ENCODE measurements at regions not wholly inside any gene's neighbourhood (a gene's known extent, or its start where the extent isn't known, plus 50 kb on each side); places are given as distances from the start of the nearest gene placed in this dataset.
"Not testable (repeated sequence)": the region's sequence is repeated elsewhere in the genome, so short reads cannot be mapped to it uniquely, and the experiment has no call there.

DNA sequence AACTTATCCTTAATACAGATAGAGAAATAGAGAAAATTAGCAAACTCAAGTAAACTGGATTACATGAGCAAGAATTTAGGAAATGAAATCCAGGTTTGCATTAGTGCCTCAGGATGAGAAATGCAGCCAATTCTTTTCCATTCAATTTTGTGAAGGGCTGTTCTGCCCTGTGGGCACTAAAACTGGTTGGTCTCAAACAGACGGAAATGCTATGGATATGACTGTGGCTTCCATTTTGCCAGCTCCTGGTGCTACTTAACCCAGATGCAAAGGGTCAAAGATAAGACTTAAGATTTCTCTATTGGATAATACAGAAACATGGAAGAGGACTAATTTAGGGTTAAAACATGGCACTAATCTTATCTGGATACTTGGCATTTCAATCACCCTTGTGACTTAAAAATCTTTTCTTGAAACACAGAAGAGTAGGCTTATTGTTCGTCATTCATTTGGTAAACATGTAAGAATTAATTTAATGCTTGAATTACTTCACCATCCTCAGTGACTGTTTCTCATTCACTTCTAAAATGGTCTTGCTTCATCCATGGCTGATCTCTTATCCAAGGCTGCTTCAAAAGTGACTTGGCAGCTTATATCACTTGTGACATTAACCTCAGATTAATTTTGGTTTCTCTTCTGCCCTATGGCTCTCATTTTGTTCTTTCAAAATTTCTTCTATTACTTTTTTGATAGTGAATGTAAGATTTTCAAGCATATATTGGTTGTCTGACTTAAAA is 1008.7 kb downstream of the GLUD2 start:
- no peak for DNase-seq (ENCODE audit: low read depth)

DNA sequence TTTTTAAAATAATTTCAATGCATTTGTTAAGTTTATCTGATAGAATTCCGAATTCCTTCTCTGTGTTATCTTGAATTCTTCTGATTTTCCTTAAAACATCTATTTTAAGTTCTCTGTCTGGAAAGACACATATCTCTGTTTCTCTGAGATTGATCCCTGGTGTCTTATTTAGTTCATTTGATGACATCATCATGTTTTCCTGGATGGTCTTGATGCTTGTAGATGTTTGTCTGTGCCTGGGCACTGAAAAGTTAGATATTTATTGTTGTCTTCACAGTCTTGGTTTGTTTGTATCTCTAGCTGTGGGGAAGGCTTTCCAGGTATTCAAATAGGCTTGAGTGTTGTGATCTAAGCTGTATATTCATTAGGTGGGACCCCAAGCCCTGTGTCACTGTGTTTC is 1028.8 kb downstream of the GLUD2 start:
- no peak for DNase-seq (ENCODE audit: low read depth)

DNA sequence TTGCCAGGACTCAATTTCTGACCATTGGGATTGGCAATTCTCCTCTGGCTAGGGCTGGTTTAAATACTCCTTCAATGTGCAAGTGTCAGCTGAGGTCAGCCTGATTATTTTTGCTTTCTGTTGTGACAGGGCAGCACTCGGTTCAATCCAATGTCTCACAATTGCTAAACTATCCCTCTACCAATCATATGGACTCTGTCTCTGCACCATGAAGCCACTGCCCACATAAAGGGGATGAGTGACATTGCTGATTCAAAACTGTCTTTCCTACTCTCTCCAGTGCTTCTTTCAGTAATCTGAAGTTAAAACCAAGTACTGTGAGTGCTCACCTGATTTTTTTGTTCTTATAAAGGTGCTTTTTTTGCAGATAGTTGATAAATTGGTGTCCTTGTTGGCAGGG is 1030.7 kb downstream of the GLUD2 start:
- DNase-seq (ENCODE audit: low read depth) = no peak

DNA sequence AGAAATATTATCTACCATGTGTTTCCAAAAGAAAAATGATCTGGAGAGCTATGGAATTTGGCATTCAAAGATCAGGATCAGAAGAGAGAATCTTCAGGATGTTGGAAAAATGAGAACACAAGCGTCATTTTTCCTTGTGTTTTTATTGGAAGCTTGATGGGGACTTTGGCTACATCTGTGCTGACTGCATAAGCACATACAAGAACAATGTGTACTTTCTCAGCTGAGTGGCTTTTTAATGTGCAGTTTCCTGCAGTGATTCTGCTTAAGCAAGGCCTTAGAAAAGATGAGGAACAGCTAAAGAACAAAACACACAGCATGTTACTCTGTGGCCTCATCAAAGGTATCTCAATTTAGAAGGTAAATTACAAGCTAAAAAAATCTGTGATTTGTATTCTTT is 1039.9 kb downstream of the GLUD2 start:
- no peak for DNase-seq (ENCODE audit: low read depth)

DNA sequence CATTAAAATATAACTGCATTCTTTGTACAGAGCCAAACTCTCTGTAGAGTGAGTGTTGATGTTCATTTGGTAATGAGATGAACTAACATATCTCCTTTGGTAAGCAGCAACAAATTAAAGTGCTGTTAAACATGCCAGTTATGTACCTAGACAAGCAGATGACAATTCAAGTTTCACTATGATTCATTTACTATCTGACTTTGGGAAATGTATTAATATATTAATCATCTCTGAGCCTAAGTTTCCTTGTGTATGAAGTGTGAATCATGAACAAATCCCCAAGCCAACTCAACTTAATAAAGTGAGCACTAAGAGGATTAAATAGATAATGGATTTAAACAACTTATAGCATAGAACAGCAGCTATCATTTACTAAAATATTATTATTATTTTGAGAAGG is 1044.2 kb downstream of the GLUD2 start:
- no peak for DNase-seq (ENCODE audit: low read depth)

DNA sequence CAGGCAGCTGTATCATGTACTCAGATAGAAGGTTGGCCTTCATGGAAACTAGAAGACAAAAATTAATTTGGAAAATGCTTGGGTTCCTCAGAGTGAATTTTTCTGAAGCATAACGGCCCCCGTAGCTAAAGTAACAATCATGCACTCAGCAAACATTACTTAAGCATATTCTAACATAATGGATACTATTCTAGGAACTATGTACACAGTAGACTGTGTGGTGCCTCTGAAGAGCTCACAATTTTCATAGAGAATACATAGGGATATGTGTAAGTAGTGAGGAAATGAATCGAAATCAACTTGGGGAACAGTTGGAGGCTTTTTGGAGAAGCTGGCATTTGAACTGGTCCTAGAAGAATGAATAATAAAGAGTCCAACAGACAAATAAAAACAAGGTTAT is 1045.0 kb downstream of the GLUD2 start:
- no peak for DNase-seq (ENCODE audit: low read depth)

DNA sequence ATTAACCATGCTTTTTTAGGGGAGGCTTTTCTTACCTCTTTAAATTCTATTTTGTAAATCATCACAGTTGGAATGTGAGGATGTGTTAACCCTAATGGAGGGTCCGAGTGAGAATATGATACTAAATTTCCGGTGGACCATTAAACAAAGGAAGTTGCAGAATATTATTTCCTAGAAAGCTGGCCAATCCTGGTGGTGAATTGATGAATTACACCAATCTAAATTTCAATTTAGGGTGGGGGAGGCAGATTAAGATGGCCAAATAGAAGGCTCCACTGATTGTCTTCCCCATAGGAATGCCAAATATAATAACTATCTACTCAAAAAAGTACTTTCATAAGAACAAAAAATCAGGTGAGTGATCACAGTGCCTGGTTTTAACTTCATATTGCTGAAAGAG is 1045.6 kb downstream of the GLUD2 start:
- no peak for DNase-seq (ENCODE audit: low read depth)

DNA sequence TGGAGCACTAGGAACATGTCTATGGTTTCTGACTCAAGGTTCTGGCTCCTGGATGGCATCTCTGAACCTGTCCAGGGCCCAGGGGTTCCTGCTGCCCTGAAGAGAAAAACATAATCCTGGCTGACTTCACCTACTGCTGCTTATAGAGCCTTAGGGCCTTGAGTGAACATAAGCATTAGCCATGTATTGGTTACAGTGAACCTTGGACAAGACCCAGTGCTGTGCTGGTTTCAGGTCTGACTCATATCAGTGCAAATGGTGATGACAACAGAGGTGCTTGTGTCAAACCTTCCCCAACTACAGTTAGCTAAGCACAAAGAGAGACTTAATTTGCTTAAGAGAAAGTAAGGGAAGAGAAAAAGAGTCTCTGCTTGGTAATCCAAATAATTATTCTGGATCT is 1047.2 kb downstream of the GLUD2 start:
- DNase-seq (ENCODE audit: low read depth) = no peak

DNA sequence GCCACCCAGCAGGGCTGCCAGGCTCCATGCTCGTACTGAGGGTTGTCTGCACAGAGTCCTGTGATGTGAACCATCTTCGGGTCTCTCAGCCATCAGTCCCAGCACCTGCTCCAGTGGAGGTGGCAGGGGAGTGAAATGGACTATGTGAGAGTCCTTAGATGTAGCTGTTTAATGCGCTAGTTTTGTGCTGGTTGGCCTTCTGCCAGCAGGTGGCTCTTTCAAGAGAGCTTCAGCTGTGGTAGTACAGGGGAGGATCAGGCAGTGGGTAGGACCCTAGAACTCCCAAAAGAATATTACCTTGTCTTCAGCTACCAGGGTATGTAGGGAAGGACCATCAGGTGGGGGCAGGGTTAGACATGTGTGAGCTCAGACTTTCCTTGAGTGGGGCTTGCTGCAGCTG is 1066.0 kb downstream of the GLUD2 start:
- no peak for DNase-seq (ENCODE audit: low read depth)

DNA sequence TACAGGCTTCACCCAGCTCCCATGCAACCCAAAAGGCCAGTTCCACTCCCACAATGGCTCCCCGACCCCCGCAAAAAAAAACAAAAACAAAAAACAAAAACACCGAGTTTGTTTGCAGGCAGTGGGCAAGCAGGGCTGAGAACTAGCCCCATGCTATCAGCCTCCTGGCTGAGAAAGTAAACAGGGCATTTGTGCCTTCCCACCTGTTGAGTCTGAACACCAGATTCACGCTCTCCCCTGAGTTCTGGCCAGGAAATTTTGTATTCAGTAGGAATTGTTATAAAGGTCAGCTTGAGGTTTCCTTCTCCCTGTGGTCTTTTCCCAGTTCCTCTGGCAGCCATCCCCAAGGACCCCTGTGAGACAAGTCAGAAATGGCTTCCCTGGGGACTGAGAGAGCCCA is 1066.5 kb downstream of the GLUD2 start:
- no peak for DNase-seq (ENCODE audit: low read depth)

DNA sequence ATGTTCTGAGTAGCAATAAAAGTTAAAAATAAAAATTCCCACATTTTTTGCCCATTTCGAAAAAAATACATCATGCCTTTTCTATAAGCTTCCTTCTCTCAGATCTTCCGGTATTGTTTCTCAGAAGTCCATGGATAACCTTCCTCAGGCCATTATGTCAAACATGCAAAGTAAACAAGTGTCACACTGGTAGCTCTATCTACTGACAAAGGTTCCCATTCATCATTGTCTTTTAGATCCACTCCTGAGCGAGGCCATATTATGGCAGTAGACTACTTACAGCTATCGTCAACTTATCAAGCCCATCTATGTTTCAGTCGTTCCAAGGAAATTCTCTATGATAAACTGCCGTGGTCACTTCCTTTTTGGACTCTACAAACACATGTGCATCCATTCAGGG is 1068.2 kb downstream of the GLUD2 start:
- DNase-seq (ENCODE audit: low read depth) = no peak

DNA sequence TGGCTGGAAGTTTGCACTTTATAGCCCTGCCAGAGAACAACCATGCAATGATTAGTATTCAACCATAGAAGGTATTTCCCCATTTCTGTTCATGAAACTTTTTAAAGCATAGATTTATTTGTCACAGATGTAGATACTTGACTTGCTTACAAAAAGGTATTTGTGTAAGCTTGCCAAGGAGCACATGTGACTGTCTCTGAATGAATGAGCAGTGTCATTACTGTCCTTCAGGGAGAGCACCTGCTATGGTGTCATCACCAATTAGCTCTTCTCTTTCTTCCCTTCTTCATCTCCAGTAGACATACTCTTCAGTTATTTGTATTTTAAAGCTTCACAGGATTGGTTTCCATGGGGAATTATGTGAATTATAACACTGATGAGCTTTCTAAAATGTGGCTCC is 1064.7 kb upstream of the GRIA3 start:
- no peak for DNase-seq (ENCODE audit: low read depth)

DNA sequence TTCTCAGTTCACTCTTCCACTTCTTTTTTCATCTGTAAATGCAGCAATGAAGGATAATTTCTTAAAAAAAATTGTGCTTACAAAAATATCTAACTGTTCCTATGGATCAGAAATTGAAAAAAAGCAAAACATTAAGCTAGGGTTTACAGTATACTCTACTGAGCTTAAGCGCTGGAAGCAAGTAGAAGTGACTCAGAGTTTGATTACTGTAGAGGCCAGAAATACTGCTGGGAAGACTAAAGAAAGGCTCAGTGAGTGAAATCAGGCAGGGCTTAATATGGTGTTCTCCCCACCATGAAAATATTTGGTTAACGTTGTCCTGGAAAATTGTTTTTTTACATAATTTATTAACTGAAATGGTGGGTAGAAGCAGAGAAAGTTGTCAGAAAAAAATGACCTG is 1061.8 kb upstream of the GRIA3 start:
- DNase-seq (ENCODE audit: low read depth) = no peak

DNA sequence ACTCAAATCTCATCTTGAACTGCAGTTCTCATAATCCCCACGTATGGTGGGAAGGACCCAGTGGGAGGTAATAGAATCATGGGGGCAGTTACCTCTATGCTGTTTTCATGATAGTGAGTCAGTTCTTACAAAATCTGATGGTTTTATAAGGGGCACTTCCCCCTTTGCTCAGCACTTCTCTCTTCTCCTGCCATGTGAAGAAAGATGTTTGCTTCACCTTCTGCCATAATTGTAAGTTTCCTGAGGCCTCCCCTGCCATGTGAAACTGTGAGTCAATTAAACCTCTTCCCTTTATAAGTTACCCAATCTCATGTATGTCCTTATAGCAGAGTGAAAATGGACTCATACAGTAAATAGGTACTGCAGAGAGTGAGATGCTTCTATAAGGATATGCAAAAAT is 1050.6 kb upstream of the GRIA3 start:
- DNase-seq (ENCODE audit: low read depth) = no peak

DNA sequence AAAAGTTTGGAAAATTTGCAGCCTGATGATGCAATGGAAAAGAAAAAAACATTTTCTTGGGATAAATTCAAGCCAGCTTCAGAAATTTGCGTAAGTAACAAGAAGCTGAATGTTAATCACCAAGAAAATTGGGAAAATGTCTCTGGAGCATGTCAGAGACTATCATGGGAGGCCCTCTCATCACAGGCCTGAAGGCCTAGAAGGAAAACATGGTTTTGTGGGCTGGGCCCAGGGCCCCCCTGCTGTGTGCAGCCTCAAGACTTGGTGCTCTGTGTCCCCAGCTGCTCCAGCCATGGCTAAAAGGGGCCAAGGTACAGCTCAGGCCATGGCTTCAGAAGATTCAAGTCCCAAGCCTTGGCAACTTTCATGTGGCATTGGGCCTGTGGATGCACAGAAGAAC is 1049.8 kb upstream of the GRIA3 start:
- DNase-seq (ENCODE audit: low read depth) = no peak

DNA sequence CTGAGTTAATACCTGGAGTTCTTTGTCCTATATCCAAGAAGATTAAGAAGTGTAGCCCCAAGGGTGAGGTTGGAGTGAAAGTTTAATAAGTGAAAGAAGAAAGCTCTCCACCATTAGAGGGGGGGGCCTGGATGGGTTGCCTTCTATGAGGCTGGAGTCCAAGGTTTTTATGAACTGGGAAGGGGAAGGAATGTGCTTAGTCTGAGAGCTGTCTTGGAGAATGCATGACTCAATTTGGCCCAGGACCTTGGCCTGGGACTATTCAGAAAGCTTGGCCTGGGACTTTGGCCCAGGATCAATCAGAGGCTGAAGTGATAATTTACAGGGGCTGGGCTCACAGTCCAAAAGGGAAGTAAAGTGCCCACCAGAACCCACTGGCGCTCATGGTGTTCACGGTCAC is 1049.0 kb upstream of the GRIA3 start:
- no peak for DNase-seq (ENCODE audit: low read depth)

DNA sequence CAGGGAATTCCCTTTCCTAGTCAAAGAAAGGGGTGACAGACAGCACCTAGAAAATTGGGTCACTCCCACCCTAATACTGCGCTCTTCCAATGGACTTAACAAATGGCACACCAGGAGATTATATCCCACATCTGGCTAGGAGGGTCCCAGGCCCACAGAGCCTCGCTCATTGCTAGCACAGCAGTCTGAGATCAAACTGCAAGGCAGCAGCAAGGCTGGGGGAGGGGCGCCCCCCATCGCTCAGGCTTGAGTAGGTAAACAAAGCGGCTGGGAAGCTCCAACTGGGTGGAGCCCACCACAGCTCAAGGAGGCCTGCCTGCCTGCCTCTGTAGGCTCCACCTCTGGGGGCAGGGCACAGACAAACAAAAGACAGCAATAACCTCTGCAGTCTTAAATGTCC is 1043.9 kb upstream of the GRIA3 start:
- not testable (repeated sequence) for DNase-seq (ENCODE audit: low read depth)

DNA sequence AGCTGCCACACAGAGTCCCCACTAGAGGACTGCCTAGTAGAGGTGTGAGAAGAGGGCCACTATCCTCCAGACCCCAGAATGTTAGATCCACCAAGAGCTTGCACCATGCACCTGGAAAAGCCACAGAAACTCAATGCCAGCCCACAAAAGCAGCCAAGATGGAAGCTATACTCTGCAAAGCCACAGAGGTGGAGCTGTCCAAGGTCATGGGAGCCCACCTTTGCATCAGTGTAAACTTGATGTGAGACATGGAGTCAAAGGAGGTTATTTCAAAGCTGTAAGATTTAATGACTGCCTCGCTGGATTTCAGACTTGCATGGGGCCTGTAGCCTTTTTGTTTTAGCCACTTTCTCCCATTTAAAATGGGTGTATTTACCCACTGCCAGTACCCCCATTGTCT is 1030.1 kb upstream of the GRIA3 start:
- no peak for DNase-seq (ENCODE audit: low read depth)

DNA sequence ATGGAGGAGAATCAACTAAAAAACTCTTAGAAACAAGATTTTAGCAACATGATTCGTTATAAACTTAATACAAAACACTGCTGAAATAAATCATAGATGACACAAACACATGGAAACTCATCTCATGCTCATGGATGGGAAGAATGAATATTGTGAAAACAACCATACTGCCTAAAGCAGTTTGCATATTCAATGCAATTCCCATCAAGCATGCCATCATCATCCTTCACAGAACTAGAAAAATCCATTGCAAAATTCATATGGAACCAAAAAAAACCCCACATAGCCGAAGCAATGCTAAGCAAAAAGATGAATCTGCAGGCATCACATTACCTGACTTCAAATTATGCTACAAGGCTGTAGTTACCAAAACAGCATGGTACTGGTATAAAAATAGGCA is 1015.8 kb upstream of the GRIA3 start:
- no peak for DNase-seq (ENCODE audit: low read depth)

DNA sequence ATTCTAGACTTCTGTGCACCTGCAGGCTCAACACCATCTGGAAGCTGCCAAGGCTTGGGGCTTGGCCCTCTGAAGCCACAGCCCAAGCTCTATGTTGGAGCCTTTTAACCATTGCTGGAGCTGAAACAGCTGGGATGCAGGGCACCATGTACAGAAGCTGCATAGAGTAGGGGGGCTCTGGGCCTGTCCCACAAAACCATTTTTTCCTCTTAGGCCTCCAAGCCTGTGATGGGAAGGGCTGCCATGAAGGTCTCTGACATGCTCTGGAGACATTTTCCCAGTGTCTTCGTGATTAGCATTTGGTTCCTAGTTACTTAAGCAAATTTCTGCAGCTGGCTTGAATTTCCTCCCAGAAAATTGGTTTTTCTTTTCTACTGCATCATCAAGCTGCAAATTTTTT is 999.3 kb upstream of the GRIA3 start:
- no peak for DNase-seq (ENCODE audit: low read depth)

DNA sequence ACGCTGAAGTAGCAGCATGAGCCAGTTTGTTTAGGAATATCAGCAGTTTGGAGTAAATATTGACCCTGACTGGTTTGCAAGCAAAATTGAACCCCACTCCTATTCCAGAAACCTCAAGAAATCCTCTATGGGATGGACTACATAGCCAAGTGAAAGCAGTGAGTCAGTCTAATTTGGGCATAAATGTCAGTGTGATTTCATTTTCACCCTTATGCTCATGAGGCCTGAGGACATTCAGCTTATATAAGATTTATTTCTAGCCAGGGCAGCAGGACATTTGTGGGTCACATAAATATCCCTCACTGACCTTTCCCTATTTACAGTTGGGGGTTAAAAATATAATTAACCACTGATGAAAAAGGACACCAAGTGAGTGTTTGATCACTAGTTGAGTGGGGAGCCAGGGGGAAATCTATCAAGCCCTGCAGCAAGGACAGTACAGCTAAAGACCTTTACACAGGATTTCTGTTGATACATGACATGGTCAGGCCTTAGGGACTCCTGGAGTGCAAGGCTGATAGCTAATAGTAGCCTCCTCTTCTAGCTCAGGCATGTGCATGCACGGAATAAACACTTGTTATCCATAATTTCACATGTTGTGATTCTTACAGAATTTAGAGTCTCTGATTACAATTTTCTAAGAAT is 996.9 kb upstream of the GRIA3 start:
- DNase-seq (ENCODE audit: low read depth) = no peak

DNA sequence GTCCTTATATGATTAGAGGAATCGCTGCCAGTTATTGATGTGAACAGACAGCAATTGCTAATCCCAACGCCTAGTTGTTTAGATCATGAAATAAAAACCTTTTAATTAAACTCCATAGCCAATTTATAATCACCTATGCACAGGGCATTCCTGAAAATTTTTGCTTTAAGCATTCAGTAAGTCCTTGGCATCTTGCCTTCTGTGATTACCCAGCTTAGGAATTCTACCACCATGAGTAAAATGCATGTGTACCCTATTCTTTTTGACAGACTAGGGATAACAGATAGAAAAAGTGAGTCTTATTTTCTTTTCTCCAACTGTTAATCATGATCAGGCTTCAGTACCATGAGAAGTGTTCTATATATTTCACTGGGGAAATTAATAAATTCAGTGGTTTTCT is 995.3 kb upstream of the GRIA3 start:
- DNase-seq (ENCODE audit: low read depth) = no peak

DNA sequence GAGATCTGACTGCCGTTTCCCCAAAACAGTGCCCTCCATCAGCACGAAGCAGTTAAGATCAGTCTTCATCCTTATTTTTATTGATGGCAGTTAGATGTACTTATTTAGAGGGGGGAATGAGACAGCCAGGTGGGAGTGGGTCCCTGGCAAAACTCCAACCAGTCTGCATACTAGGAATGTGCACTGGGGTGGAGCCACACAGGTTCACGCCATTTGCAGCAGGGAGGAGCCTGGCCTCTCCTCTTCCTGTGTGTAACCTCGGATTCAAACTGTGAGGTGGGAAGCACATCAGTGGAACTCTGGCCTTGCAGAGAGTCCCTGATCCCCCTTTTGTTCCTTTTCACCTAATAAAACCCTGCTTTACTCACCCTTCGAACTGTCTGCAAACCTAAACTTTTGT is 987.7 kb upstream of the GRIA3 start:
- no peak for DNase-seq (ENCODE audit: low read depth)

DNA sequence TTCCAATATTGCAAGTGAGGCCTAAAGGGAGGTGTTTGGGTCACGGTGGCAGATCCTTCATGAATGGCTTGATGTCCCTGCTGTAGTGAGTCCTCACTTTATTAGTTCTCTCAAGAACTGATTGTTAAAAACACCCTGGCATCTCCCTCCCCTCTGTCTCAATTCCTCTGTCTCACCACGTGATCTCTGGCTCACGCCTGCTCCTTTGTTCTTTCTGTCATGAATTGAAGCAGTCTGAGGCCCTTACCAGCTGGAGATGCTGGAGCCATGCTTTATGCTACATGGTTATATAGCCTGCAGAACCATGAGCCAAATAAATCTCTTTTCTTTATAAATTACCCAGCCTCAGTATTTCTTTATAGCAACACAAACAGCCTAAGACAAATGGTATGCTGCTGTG is 980.7 kb upstream of the GRIA3 start:
- no peak for DNase-seq (ENCODE audit: low read depth)

Data from ELR (cell line).